ENCODE measurements at regions not wholly inside any gene's neighbourhood (a gene's known extent, or its start where the extent isn't known, plus 50 kb on each side); places are given as distances from the start of the nearest gene placed in this dataset.

DNA sequence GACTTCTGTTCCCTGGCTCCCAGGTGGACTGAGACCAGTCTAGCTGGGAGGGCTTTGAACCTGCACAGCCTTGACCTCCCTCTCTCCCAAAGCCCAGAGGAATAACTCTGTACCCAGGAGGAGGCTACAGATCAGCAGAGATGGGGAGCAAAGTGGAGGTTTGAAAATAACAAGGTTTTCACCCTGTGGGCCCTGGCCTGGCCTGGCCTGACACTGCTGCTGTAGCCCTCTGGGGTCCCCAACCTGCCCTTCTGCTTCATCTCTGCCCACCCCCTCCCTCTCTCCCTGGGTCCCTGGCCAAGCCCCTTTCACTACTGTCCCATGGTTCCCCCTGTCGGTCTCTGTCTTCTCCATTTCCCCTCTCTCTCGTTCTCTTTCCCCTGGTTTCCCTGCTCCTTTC lies 225.2 kb downstream of the BUD13 start:
- Histone ChIP-seq H3K4me3 (no peak overlapping the region), H3K27me3 (replicated peaks; ENCODE audit: insufficient read depth) (peaks cover 2% of the 10 kb centered on the region), H3K36me3 (no peaks in the 10 kb centered on the region), H3K9me3 (no peaks in the 10 kb centered on the region), H3K4me1 (replicated peaks) (no peaks in the 10 kb centered on the region), H3K27ac (no peak overlapping the region)
- no peak for TF ChIP-seq POLR2AphosphoS5 (IDR thresholded peaks at IDR 0.05)
- TF ChIP-seq, protein P1, sequence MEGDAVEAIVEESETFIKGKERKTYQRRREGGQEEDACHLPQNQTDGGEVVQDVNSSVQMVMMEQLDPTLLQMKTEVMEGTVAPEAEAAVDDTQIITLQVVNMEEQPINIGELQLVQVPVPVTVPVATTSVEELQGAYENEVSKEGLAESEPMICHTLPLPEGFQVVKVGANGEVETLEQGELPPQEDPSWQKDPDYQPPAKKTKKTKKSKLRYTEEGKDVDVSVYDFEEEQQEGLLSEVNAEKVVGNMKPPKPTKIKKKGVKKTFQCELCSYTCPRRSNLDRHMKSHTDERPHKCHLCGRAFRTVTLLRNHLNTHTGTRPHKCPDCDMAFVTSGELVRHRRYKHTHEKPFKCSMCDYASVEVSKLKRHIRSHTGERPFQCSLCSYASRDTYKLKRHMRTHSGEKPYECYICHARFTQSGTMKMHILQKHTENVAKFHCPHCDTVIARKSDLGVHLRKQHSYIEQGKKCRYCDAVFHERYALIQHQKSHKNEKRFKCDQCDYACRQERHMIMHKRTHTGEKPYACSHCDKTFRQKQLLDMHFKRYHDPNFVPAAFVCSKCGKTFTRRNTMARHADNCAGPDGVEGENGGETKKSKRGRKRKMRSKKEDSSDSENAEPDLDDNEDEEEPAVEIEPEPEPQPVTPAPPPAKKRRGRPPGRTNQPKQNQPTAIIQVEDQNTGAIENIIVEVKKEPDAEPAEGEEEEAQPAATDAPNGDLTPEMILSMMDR (IDR thresholded peaks at IDR 0.05) = no peak
- TF ChIP-seq POLR2A (IDR thresholded peaks at IDR 0.05) = no peak
- 26% methylated on average over 2 of the region's 2 CpGs for WGBS
- DNase-seq (ENCODE audit: low spot score) = no peak
- intact Hi-C loops (cut with DNase I) = no loop called here

DNA sequence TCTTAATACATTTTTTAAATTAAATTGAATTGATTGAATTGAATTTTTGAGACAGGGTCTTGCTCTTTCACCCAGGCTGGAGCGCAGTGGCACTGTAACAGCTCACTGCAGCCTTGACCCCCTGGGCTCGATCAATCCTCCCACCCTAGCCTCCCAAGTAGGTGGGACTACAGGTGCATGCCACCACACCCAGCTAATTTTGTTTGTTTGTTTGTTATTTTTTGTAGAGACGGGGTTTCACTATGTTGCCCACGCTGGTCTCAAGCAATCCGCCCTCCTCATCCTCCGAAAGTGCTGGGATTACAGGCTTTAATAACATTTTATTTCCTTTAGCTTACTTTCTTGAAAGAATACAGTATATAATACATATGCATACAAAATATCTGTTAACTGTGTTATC lies 226.9 kb downstream of the BUD13 start:
- WGBS = 92% methylated on average over 6 of the region's 6 CpGs
- Histone ChIP-seq H3K4me3 (no peak overlapping the region), H3K27ac (no peak overlapping the region), H3K27me3 (replicated peaks; ENCODE audit: insufficient read depth) (peaks cover 2% of the 10 kb centered on the region), H3K4me1 (replicated peaks) (no peaks in the 10 kb centered on the region), H3K36me3 (no peaks in the 10 kb centered on the region), H3K9me3 (no peaks in the 10 kb centered on the region)
- intact Hi-C loops (cut with DNase I) = no loop called here
- no peak for DNase-seq (ENCODE audit: low spot score)
- TF ChIP-seq POLR2A (IDR thresholded peaks at IDR 0.05) (no peak), POLR2AphosphoS5 (IDR thresholded peaks at IDR 0.05) (no peak)
- TF ChIP-seq, protein P1 (IDR thresholded peaks at IDR 0.05) = no peak

DNA sequence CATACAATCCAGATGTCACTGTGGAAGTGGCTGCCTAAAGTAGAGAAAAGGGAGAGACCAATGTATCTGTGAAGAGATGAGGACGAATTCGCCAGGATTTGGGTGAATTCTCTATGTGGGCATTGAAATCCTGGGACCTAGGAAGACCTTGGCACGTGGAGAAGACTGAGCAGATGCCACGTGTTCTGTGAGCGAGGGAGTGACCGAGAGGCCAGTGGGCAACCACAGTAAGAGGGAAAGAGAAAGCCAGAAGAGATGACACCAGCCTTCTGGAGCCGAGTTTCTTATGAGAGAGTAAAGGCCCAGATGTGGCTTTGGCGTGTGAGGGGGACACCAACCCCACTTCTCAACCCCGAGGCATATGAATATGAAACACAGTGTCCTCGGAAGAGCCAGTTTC lies 228.1 kb downstream of the BUD13 start:
- TF ChIP-seq, protein P1 (IDR thresholded peaks at IDR 0.05) = no peak
- TF ChIP-seq POLR2AphosphoS5 (IDR thresholded peaks at IDR 0.05) (no peak), POLR2A (IDR thresholded peaks at IDR 0.05) (no peak)
- no peak for DNase-seq (ENCODE audit: low spot score)
- Histone ChIP-seq H3K4me1 (replicated peaks) (no peaks in the 10 kb centered on the region), H3K27ac (no peak overlapping the region), H3K36me3 (no peaks in the 10 kb centered on the region), H3K4me3 (no peak overlapping the region), H3K9me3 (no peaks in the 10 kb centered on the region), H3K27me3 (replicated peaks; ENCODE audit: insufficient read depth) (peaks cover 2% of the 10 kb centered on the region)
- intact Hi-C loops (cut with DNase I) = no loop called here
- WGBS = 86% methylated on average over 10 of the region's 10 CpGs

DNA sequence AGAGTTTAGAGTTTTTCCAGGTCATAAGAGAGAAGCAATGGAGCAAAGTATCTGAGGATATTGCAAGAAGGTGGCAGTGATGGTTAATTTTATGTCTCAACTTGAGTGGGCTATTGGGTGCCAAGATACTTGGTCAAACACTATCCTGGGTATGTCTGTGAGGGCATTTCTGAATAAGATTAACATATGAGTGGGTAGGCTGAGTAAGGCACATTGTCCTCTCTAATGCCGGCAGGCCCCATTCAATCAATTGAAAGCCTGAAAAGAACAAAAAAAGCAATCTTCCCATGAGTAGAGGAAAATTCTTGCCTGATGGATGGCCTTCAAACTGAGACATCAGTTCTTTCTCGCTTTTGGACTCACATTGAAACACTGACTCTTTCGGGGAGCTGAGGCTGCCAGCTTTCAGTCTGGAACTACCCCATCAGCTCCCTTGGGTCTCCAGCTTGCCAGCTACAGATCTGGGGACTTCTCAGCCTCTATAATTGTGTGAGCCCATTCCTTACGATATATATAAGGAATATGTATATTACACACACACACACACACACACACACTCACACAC lies 228.8 kb downstream of the BUD13 start:
- TF ChIP-seq, protein P1 (IDR thresholded peaks at IDR 0.05) = no peak
- TF ChIP-seq POLR2A (IDR thresholded peaks at IDR 0.05) (no peak), POLR2AphosphoS5 (IDR thresholded peaks at IDR 0.05) (no peak)
- DNase-seq (ENCODE audit: low spot score) = no peak
- no peak overlapping the region for H3K4me3 ChIP-seq
- no peaks in the 10 kb centered on the region for H3K36me3 ChIP-seq
- no peaks in the 10 kb centered on the region for H3K9me3 ChIP-seq
- no peaks in the 10 kb centered on the region for H3K4me1 ChIP-seq (replicated peaks)
- 97% methylated on average over 4 of the region's 4 CpGs for WGBS
- intact Hi-C loops (cut with DNase I) = no loop called here
- peaks cover 2% of the 10 kb centered on the region for H3K27me3 ChIP-seq (replicated peaks; ENCODE audit: insufficient read depth)
- H3K27ac ChIP-seq = no peak overlapping the region

DNA sequence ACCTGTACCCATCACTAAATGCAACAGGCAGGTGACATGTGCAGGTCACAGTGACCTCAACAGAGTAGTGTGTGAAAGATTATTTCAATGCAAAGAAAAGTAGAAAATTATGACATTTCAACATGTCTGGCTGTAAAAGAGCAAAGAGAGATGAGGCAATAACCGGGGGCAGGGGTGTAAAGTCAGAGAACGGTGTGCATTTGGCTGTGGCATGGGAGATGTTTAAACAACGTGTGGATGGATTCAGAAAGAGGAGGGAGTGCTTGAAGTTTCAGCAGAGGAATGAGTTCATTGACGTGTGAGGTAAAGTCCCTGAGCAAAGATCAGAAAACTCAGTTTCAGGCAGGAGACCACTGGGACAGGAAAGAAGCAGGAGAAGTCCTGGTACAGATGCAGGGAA lies 229.7 kb downstream of the BUD13 start:
- DNase-seq (ENCODE audit: low spot score) = no peak
- no peaks in the 10 kb centered on the region for H3K36me3 ChIP-seq
- TF ChIP-seq POLR2A (IDR thresholded peaks at IDR 0.05) (no peak), POLR2AphosphoS5 (IDR thresholded peaks at IDR 0.05) (no peak)
- TF ChIP-seq, protein P1 (IDR thresholded peaks at IDR 0.05) = no peak
- intact Hi-C loops (cut with DNase I) = no loop called here
- peaks cover 2% of the 10 kb centered on the region for H3K27me3 ChIP-seq (replicated peaks; ENCODE audit: insufficient read depth)
- 39% methylated on average over 4 of the region's 4 CpGs for WGBS
- no peak overlapping the region for H3K4me3 ChIP-seq
- H3K9me3 ChIP-seq = no peaks in the 10 kb centered on the region
- H3K4me1 ChIP-seq (replicated peaks) = no peaks in the 10 kb centered on the region
- H3K27ac ChIP-seq = no peak overlapping the region

All from prostate gland (tissue), 2 donors.